Gastrocnemius medialis (tissue), 4 donors: ENCODE measurements at regions not wholly inside any gene's neighbourhood (a gene's known extent, or its start where the extent isn't known, plus 50 kb on each side); places are given as distances from the start of the nearest gene placed in this dataset.

Source experiments
- POLR2A ChIP-seq, 2 donors: fragments of 450-650 bp; IDR thresholded peaks; one replicate each; pipeline ENCODE4 v1.6.1; 2017; ENCODE audit warnings: antibody characterized with exemption in 2 of 2, mild to moderate bottlenecking in 2 of 2, moderate library complexity in 2 of 2
- TF ChIP-seq, protein P1 (sequence below), 5 experiments: fragments of 450-650 bp in 3 of 5; fragments of 200-600 bp in 2 of 5; sonication (generic) in 2 of 5; IDR thresholded peaks in 4 of 5; conservative IDR thresholded peaks in 1 of 5; 1 replicate in 4 of 5; 2 replicates in 1 of 5; pipeline ENCODE4 v1.5.1; 2016 to 2019; ENCODE audit warnings: antibody characterized with exemption in 5 of 5, mild to moderate bottlenecking in 3 of 5, moderate library complexity in 3 of 5

DNA sequence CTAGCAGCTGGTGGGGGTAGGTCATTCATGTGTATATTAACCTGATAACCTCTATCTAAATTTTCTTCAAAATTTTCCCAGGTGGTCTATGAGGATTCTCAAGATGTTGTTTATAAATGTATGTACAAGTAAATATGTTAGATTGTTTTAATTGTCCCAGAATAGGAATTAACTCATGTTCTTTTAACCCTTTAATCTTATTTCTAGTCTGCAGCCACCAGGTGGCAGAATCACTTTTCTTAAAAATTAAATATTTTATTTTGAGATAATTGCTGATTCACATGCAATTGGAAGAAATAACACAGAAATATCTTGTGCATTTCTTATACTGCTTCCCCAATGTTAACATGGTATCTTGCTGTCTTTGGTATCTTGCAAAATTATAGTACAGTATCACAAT is 589.5 kb downstream of the ARL4A start:
- TF ChIP-seq, protein P1, sequence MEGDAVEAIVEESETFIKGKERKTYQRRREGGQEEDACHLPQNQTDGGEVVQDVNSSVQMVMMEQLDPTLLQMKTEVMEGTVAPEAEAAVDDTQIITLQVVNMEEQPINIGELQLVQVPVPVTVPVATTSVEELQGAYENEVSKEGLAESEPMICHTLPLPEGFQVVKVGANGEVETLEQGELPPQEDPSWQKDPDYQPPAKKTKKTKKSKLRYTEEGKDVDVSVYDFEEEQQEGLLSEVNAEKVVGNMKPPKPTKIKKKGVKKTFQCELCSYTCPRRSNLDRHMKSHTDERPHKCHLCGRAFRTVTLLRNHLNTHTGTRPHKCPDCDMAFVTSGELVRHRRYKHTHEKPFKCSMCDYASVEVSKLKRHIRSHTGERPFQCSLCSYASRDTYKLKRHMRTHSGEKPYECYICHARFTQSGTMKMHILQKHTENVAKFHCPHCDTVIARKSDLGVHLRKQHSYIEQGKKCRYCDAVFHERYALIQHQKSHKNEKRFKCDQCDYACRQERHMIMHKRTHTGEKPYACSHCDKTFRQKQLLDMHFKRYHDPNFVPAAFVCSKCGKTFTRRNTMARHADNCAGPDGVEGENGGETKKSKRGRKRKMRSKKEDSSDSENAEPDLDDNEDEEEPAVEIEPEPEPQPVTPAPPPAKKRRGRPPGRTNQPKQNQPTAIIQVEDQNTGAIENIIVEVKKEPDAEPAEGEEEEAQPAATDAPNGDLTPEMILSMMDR (IDR thresholded peaks at IDR 0.05 in 4 of 5, conservative IDR thresholded peaks at IDR 0.05 in 1 of 5): no peak
- no peak for TF ChIP-seq POLR2A (IDR thresholded peaks at IDR 0.05)
